Keratinocyte (primary cell): ENCODE measurements at regions not wholly inside any gene's neighbourhood (a gene's known extent, or its start where the extent isn't known, plus 50 kb on each side); places are given as distances from the start of the nearest gene placed in this dataset.

Experiments
- DNase-seq: peaks from one replicate; pipeline ENCODE4 v3.0.0-alpha.2; 2011; ENCODE audit warnings: low read depth, missing footprints, low spot score
- FAIRE-seq: peaks from 2 replicates; lab custom pipeline; 2011; peaks lifted over from hg19 to GRCh38; lab: Jason Lieb, UNC
- H2AFZ ChIP-seq: 2 replicates; pipeline ENCODE4 v1.6.0; 2012; ENCODE audit warnings: low read length, control low read depth, inconsistent platforms; ENCODE audit not compliant: control insufficient read depth
- H3K27ac ChIP-seq: 2 replicates; pipeline ENCODE4 v1.5.1; 2011; ENCODE audit warnings: low read length; ENCODE audit not compliant: control insufficient read depth, insufficient read depth
- H3K27me3 ChIP-seq: 3 replicates; pipeline ENCODE4 v1.6.0; 2011; ENCODE audit warnings: low read length; ENCODE audit not compliant: control insufficient read depth, insufficient read depth; ENCODE audit errors: extremely low read depth
- H3K36me3 ChIP-seq, 2 experiments: 2 replicates in 1 of 2; 3 replicates in 1 of 2; pipeline ENCODE4 v1.5.1; 2011; ENCODE audit warnings: low read length in 2 of 2, mild to moderate bottlenecking in 1 of 2; ENCODE audit not compliant: control insufficient read depth in 2 of 2, insufficient read depth in 2 of 2; ENCODE audit errors: extremely low read depth in 1 of 2
- H3K4me1 ChIP-seq: 3 replicates; pipeline ENCODE4 v1.5.1; 2011; ENCODE audit warnings: low read length; ENCODE audit not compliant: control insufficient read depth, insufficient read depth; ENCODE audit errors: extremely low read depth
- H3K4me2 ChIP-seq: 3 replicates; pipeline ENCODE4 v1.6.0; 2011; ENCODE audit warnings: low read depth, low read length; ENCODE audit not compliant: control insufficient read depth, insufficient read depth; ENCODE audit errors: extremely low read depth
- H3K4me3 ChIP-seq, 3 experiments: fragments of 200-600 bp in 1 of 3; sonication (generic) in 1 of 3; 2 replicates in 2 of 3; 3 replicates in 1 of 3; pipeline ENCODE4 v1.5.1; 2011 to 2016; ENCODE audit warnings: low read length in 3 of 3, mild to moderate bottlenecking in 3 of 3, control low read depth in 2 of 3, inconsistent platforms in 1 of 3, low read depth in 1 of 3, mixed read lengths in 1 of 3, mixed run types in 1 of 3, moderate library complexity in 1 of 3; ENCODE audit not compliant: control insufficient read depth in 2 of 3, insufficient read depth in 2 of 3; ENCODE audit errors: extremely low read depth in 1 of 3
- H3K79me2 ChIP-seq: 2 replicates; pipeline ENCODE4 v1.6.0; 2012; ENCODE audit warnings: low read length; ENCODE audit not compliant: control insufficient read depth, insufficient read depth
- H3K9ac ChIP-seq: 3 replicates; pipeline ENCODE4 v1.6.0; 2011; ENCODE audit warnings: low read length; ENCODE audit not compliant: control insufficient read depth, insufficient read depth; ENCODE audit errors: extremely low read depth
- H3K9me1 ChIP-seq: 3 replicates; pipeline ENCODE4 v1.6.0; 2011; ENCODE audit warnings: low read length; ENCODE audit not compliant: control insufficient read depth, insufficient read depth; ENCODE audit errors: extremely low read depth
- H3K9me3 ChIP-seq: 2 replicates; pipeline ENCODE4 v1.5.1; 2012; ENCODE audit warnings: low read depth, low read length; ENCODE audit not compliant: control insufficient read depth
- H4K20me1 ChIP-seq: 3 replicates; pipeline ENCODE4 v1.6.0; 2011; ENCODE audit warnings: low read length; ENCODE audit not compliant: control insufficient read depth, insufficient read depth; ENCODE audit errors: extremely low read depth
- CTCF ChIP-seq, 3 experiments: IDR thresholded peaks in 1 of 3; conservative IDR thresholded peaks in 1 of 3; optimal IDR thresholded peaks in 1 of 3; 2 replicates in 2 of 3; 3 replicates in 1 of 3; pipeline versions ENCODE3 to v1.5.1; 2011; ENCODE audit warnings: low read length in 3 of 3, mild to moderate bottlenecking in 3 of 3, moderate library complexity in 2 of 3, control low read depth in 1 of 3, inconsistent platforms in 1 of 3; ENCODE audit not compliant: insufficient read depth in 2 of 3; ENCODE audit errors: extremely low read depth in 1 of 3
- EZH2 ChIP-seq: IDR thresholded peaks from one replicate; pipeline ENCODE4 v1.6.1; 2012; ENCODE audit warnings: inconsistent platforms, mild to moderate bottlenecking, low read length, moderate library complexity
- dilution Hi-C: fragments of 300-500 bp; cut with MboI; formaldehyde crosslinking; loops from one replicate; pipeline ENCODE4 v1.7.0; 2020; ENCODE audit warnings: low sequenced_read_pairs; ENCODE audit not compliant: extremely low pct_ligation_motif_present

- no peaks in the 10 kb centered on the region for H3K27me3 ChIP-seq
- H3K4me1 ChIP-seq, result no peaks in the 10 kb centered on the region
- no peaks in the 10 kb centered on the region for H3K36me3 ChIP-seq
- no peak for TF ChIP-seq CTCF (optimal IDR thresholded peaks at IDR 0.05 in 1 of 3, IDR thresholded peaks at IDR 0.05 in 1 of 3, conservative IDR thresholded peaks at IDR 0.05 in 1 of 3; ENCODE audit: extremely low read depth in 1 of 3, insufficient read depth in 2 of 3, low read length in 3 of 3)
- DNase-seq (no peak), FAIRE-seq (no peak)
- no peaks in the 10 kb centered on the region for H3K9me1 ChIP-seq
- no peak overlapping the region for H3K27ac ChIP-seq
- H2AFZ ChIP-seq, result no peak overlapping the region
- H3K4me2 ChIP-seq, result no peak overlapping the region
- H3K9ac ChIP-seq, result no peak overlapping the region
- dilution Hi-C loops, result no loop called here
- no peaks in the 10 kb centered on the region for H3K9me3 ChIP-seq
- no peak overlapping the region for H3K4me3 ChIP-seq
- no peaks in the 10 kb centered on the region for H3K79me2 ChIP-seq
- no peaks in the 10 kb centered on the region for H4K20me1 ChIP-seq
Observed at GRCh38 chr3:19598870-19599269, 335.1 kb downstream of the EFHB start.

GRCh38 chr3:19596408-19596807, 337.6 kb downstream of the EFHB start:
- no peak overlapping the region for H3K4me2 ChIP-seq
- no peak overlapping the region for H3K27ac ChIP-seq
- DNase-seq, result no peak
- no peaks in the 10 kb centered on the region for H3K9me1 ChIP-seq
- no peaks in the 10 kb centered on the region for H3K4me1 ChIP-seq
- H3K4me3 ChIP-seq, result no peak overlapping the region
- H3K9me3 ChIP-seq, result no peaks in the 10 kb centered on the region
- H3K9ac ChIP-seq, result no peak overlapping the region
- H3K27me3 ChIP-seq, result no peaks in the 10 kb centered on the region
- no peaks in the 10 kb centered on the region for H3K79me2 ChIP-seq
- dilution Hi-C loops, result no loop called here
- no peak for FAIRE-seq
- H3K36me3 ChIP-seq, result no peaks in the 10 kb centered on the region
- TF ChIP-seq EZH2 (no peak), CTCF (optimal IDR thresholded peaks at IDR 0.05 in 1 of 3, IDR thresholded peaks at IDR 0.05 in 1 of 3, conservative IDR thresholded peaks at IDR 0.05 in 1 of 3; ENCODE audit: extremely low read depth in 1 of 3, insufficient read depth in 2 of 3, low read length in 3 of 3) (no peak)
- no peaks in the 10 kb centered on the region for H4K20me1 ChIP-seq
- H2AFZ ChIP-seq, result no peak overlapping the region
